HepG2 (cell line): ENCODE measurements at regions not wholly inside any gene's neighbourhood (a gene's known extent, or its start where the extent isn't known, plus 50 kb on each side); places are given as distances from the start of the nearest gene placed in this dataset.

Experiments
- ATAC-seq: fragments of 200-7000 bp; cut with Tn5 transposase; 3 replicates; pipeline ENCODE4 v1.9.1; 2020; ENCODE audit warnings: mild to moderate bottlenecking, moderate library complexity
- BruUV-seq: library from RNA; stranded (reverse); fragments of 400-500 nt; replicated peaks from 2 replicates; lab custom pipeline; 2021; lab: Mats Ljungman, UMichigan
- CTCF ChIA-PET: fragments of 300-600 bp; formaldehyde crosslinking; extraction: SDS; loops from one replicate; lab custom pipeline; 2021; ENCODE audit warnings: low total read pairs, inconsistent platforms, low intra/inter-chr PET ratio; lab: Yijun Ruan, JAX
- POLR2A ChIA-PET: fragments of 350-600 bp; sonication (Branson Sonifier 250); formaldehyde crosslinking; loops from one replicate; lab custom pipeline; 2020; ENCODE audit warnings: antibody characterized with exemption, inconsistent platforms; lab: Yijun Ruan, JAX
- DNase-seq: peaks from one replicate; pipeline ENCODE4 v3.0.0-alpha.2; 2015; ENCODE audit warnings: low spot score
- FAIRE-seq: peaks from 3 replicates; lab custom pipeline; 2011; peaks lifted over from hg19 to GRCh38; lab: Jason Lieb, UNC
- H2AFZ ChIP-seq: one replicate; pipeline ENCODE4 v1.6.1; 2011; ENCODE audit warnings: low read length, inconsistent platforms
- H3K27ac ChIP-seq: fragments of 300-600 bp; 3 replicates; pipeline ENCODE4 v1.8.0; 2011; ENCODE audit warnings: mixed run types, mild to moderate bottlenecking, mixed read lengths, low read length, inconsistent platforms; ENCODE audit not compliant: insufficient read depth; ENCODE audit errors: extremely low read length
- H3K27me3 ChIP-seq, 2 experiments: fragments of 200-600 bp in 1 of 2; 2 replicates in 1 of 2; 3 replicates in 1 of 2; pipeline versions ENCODE4 v1.6.0 to v1.8.0; 2011; ENCODE audit warnings: low read length in 2 of 2, mild to moderate bottlenecking in 2 of 2, moderate library complexity in 2 of 2, inconsistent platforms in 1 of 2; ENCODE audit not compliant: insufficient read depth in 2 of 2, control insufficient read depth in 1 of 2
- H3K36me3 ChIP-seq, 2 experiments: fragments of 200-600 bp in 1 of 2; replicated peaks in 1 of 2; 2 replicates in 1 of 2; 3 replicates in 1 of 2; pipeline versions ENCODE4 v1.5.1 to v1.8.0; 2011; ENCODE audit warnings: low read length in 2 of 2, inconsistent platforms in 1 of 2; ENCODE audit not compliant: insufficient read depth in 2 of 2, control insufficient read depth in 1 of 2
- H3K4me1 ChIP-seq: 2 replicates; pipeline ENCODE4 v1.5.1; 2012; ENCODE audit warnings: low read length, inconsistent platforms; ENCODE audit not compliant: insufficient read depth
- H3K4me2 ChIP-seq: 2 replicates; pipeline ENCODE4 v1.6.0; 2011; ENCODE audit warnings: low read depth, low read length, inconsistent platforms
- H3K4me3 ChIP-seq, 3 experiments: fragments of 200-600 bp in 1 of 3; sonication (generic), shearing (Covaris generic) in 1 of 3; replicated peaks in 1 of 3; 2 replicates each; pipeline ENCODE4 v1.5.1; 2011 to 2016; ENCODE audit warnings: low read length in 3 of 3, inconsistent platforms in 2 of 3, low read depth in 2 of 3, mild to moderate bottlenecking in 2 of 3, control low read depth in 1 of 3, mixed read lengths in 1 of 3; ENCODE audit not compliant: insufficient read depth in 1 of 3
- H3K79me2 ChIP-seq: one replicate; pipeline ENCODE4 v1.6.1; 2011; ENCODE audit warnings: low read length, inconsistent platforms; ENCODE audit not compliant: insufficient read depth
- H3K9ac ChIP-seq: 2 replicates; pipeline ENCODE4 v1.6.0; 2011; ENCODE audit warnings: mild to moderate bottlenecking, low read depth, low read length, inconsistent platforms; ENCODE audit not compliant: insufficient read depth
- H3K9me3 ChIP-seq: 2 replicates; pipeline ENCODE4 v1.5.1; 2012; ENCODE audit warnings: mild to moderate bottlenecking, low read length
- H4K20me1 ChIP-seq: 2 replicates; pipeline ENCODE4 v1.6.0; 2011; ENCODE audit warnings: inconsistent platforms, mild to moderate bottlenecking, low read length, moderate library complexity; ENCODE audit not compliant: insufficient read depth
- BHLHE40 ChIP-seq: IDR thresholded peaks from 2 replicates; pipeline ENCODE4 v1.6.1; 2011; ENCODE audit warnings: low read length, improper control_type of control experiment
- CREM ChIP-seq, 2 experiments: sonication (generic) in 1 of 2; formaldehyde crosslinking in 1 of 2; IDR thresholded peaks; 2 replicates each; pipeline versions ENCODE4 v1.4.0 to v1.6.1; 2016 to 2020; ENCODE audit warnings: antibody characterized with exemption in 1 of 2, mild to moderate bottlenecking in 1 of 2, missing genetic modification reagents in 1 of 2
- FOXK1 ChIP-seq: sonication (generic); formaldehyde crosslinking; IDR thresholded peaks from 2 replicates; pipeline ENCODE4 v1.4.0; 2020; ENCODE audit warnings: low read depth, missing genetic modification reagents, borderline replicate concordance
- RCOR2 ChIP-seq: IDR thresholded peaks from 2 replicates; pipeline ENCODE4 v1.6.1; 2016; ENCODE audit warnings: missing biosample characterization, missing genetic modification reagents
- TP53 ChIP-seq: sonication (generic); formaldehyde crosslinking; conservative IDR thresholded peaks from 2 replicates; pipeline ENCODE4 v1.4.0; 2020; ENCODE audit warnings: missing genetic modification reagents
- ZNF570 ChIP-seq: sonication (generic); formaldehyde crosslinking; IDR thresholded peaks from 2 replicates; pipeline ENCODE4 v1.4.0; 2020; ENCODE audit warnings: mild to moderate bottlenecking, missing genetic modification reagents, borderline replicate concordance
- WGBS: methylation state at CpG from one replicate; pipeline ENCODE4 v1.1.6; 2017; ENCODE audit warnings: low lambda C conversion rate; 5-methylcytosine and 5-hydroxymethylcytosine counted together
- in situ Hi-C: cut with HindIII; loops from 2 replicates; pipeline ENCODE4 v1.10.0; 2017; ENCODE audit warnings: low pct_unique_long_range_greater_than_20kb; ENCODE audit not compliant: extremely low pct_ligation_motif_present
- intact Hi-C: fragments of 100-400 bp; cut with micrococcal nuclease; formaldehyde crosslinking; loops from one replicate; pipeline ENCODE4 v1.10.0; 2022; ENCODE audit not compliant: unreplicated experiment

DNA sequence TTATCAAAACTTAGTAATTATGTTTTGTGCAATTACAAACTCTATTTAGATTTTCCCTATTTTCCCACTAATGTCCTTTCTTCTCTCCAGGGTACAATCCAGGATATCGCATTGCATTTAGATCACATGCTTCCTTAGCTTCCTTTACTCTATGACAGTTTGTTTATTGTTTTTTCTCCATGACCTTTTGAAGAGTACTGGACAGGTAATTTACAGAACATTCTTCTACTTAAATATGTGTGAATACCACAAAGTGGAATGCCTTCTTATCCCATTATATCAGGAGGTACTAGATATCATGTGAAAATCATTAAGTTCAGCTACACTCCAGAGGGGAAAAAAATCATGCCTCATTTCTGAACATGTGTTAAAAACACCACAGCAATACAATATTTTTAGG, 776.6 kb upstream of the CDH9 start:
- Histone ChIP-seq H2AFZ (no peak overlapping the region), H3K4me2 (no peak overlapping the region), H3K9ac (no peak overlapping the region), H3K79me2 (no peaks in the 10 kb centered on the region), H3K27me3 (no peaks in the 10 kb centered on the region), H3K9me3 (no peaks in the 10 kb centered on the region), H3K4me3 (no peak overlapping the region), H4K20me1 (no peaks in the 10 kb centered on the region), H3K4me1 (no peaks in the 10 kb centered on the region), H3K36me3 (no peaks in the 10 kb centered on the region), H3K27ac (no peak overlapping the region)
- intact Hi-C loops (no loop called here), in situ Hi-C loops (no loop called here)
- no peak for ATAC-seq
- POLR2A ChIA-PET = no interaction called here
- no peak for DNase-seq
- FAIRE-seq = no peak
- CTCF ChIA-PET = no interaction called here
- no TSS peak for BruUV-seq
- WGBS = 3% methylated on average over 1 of the region's 1 CpG
- TF ChIP-seq RCOR2 (CRISPR knock-in tag) (no peak), FOXK1 (CRISPR knock-in tag) (no peak)

DNA sequence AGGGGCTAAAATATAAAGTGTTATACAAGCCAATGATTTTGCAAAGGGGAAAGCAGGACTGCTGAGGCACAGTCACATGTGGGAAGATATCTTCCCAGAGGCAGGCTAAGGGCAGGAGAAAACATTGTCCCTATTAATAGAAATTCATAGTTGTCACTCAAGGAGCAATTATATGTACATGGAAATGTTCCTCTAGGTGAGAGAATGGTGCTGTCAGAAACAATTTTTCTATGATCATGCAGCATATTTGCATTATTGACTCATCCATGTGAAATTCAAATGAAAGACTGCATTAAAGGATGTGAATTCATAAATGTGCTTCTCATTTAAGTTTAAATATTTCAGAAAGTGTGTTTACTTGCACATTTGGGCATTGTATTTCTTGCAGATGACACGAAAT, 775.9 kb upstream of the CDH9 start:
- ChIA-PET CTCF (no interaction called here), POLR2A (no interaction called here)
- no peak for ATAC-seq
- in situ Hi-C loops (no loop called here), intact Hi-C loops (no loop called here)
- Histone ChIP-seq H3K27me3 (no peaks in the 10 kb centered on the region), H3K27ac (no peak overlapping the region), H3K4me1 (no peaks in the 10 kb centered on the region), H3K36me3 (no peaks in the 10 kb centered on the region), H3K9ac (no peak overlapping the region), H3K79me2 (no peaks in the 10 kb centered on the region), H3K4me2 (no peak overlapping the region), H3K9me3 (no peaks in the 10 kb centered on the region), H2AFZ (no peak overlapping the region), H3K4me3 (no peak overlapping the region), H4K20me1 (no peaks in the 10 kb centered on the region)
- no peak for FAIRE-seq
- TF ChIP-seq CREM (IDR thresholded peaks at IDR 0.05) (no peak), CREM (CRISPR knock-in tag; IDR thresholded peaks at IDR 0.05) (no peak), TP53 (no peak), BHLHE40 (no peak), ZNF570 (no peak)
- DNase-seq = no peak
- WGBS = 0% methylated on average over 1 of the region's 1 CpG
- BruUV-seq = no TSS peak
